ENCODE measurements at regions not wholly inside any gene's neighbourhood (a gene's known extent, or its start where the extent isn't known, plus 50 kb on each side); places are given as distances from the start of the nearest gene placed in this dataset.
"Not testable (repeated sequence)": the region's sequence is repeated elsewhere in the genome, so short reads cannot be mapped to it uniquely, and the experiment has no call there.

GRCh38 chr1:157196670-157197456 lies 58.7 kb upstream of the ETV3 start:
- not testable (repeated sequence) for TF ChIP-seq TOX (CRISPR knock-in tag; IDR thresholded peaks at IDR 0.05; ENCODE audit: borderline replicate concordance); RARB (CRISPR knock-in tag; IDR thresholded peaks at IDR 0.05); CREB5 (CRISPR knock-in tag; IDR thresholded peaks at IDR 0.05; ENCODE audit: low read depth); OSR1 (CRISPR knock-in tag; IDR thresholded peaks at IDR 0.05); ZNF8 (CRISPR knock-in tag; IDR thresholded peaks at IDR 0.05); ZFP30 (CRISPR knock-in tag; IDR thresholded peaks at IDR 0.05); SNAI2 (CRISPR knock-in tag; IDR thresholded peaks at IDR 0.05); TSHZ2 (CRISPR knock-in tag; IDR thresholded peaks at IDR 0.05); PPARA (CRISPR knock-in tag; IDR thresholded peaks at IDR 0.05; ENCODE audit: borderline replicate concordance); ZNF70 (CRISPR knock-in tag; IDR thresholded peaks at IDR 0.05); ARNTL (CRISPR knock-in tag; IDR thresholded peaks at IDR 0.05; ENCODE audit: borderline replicate concordance, low read depth); ZC3H10 (CRISPR knock-in tag; IDR thresholded peaks at IDR 0.05)

Measured in SK-N-SH treated with all-trans-retinoic acid at 6 μM for 48 hours (cell line).